Suprapubic skin (tissue), 4 donors: ENCODE measurements at regions not wholly inside any gene's neighbourhood (a gene's known extent, or its start where the extent isn't known, plus 50 kb on each side); places are given as distances from the start of the nearest gene placed in this dataset.

Source experiments
- POLR2A ChIP-seq, 2 donors: fragments of 450-650 bp; IDR thresholded peaks; one replicate each; pipeline ENCODE4 v1.6.1; 2017; ENCODE audit warnings: antibody characterized with exemption in 2 of 2, mild to moderate bottlenecking in 2 of 2, moderate library complexity in 2 of 2
- POLR2AphosphoS5 ChIP-seq, 3 donors: sonication (generic); formaldehyde crosslinking; IDR thresholded peaks; one replicate each; pipeline ENCODE4 v1.6.1; 2017; ENCODE audit warnings: antibody characterized with exemption in 3 of 3
- TF ChIP-seq, protein P1 (sequence below), 2 donors: fragments of 200-600 bp in 1 of 2; fragments of 450-650 bp in 1 of 2; sonication (generic) in 1 of 2; IDR thresholded peaks; one replicate each; pipeline ENCODE4 v1.5.1; 2016 to 2019; ENCODE audit warnings: antibody characterized with exemption in 2 of 2, mild to moderate bottlenecking in 1 of 2, moderate library complexity in 1 of 2

DNA sequence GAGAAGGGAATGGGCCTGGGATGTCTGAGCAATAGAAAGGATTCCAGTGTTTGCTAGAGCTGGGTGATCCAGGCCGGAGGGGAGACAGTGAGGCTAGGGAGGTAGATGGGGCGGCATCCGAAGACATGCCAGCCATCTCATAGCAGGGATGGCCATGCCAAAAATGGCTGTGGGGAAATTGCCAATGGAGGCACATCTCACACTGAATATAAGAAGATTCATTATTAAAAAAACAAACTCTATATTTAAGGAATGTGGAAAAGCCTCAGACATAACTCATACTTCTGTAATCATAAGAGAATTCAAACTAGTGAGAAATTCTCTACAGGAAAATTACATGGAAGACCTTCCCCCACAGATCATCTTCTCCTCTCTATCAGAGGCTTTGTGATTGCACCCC is 289.2 kb downstream of the FGF9 start:
- TF ChIP-seq POLR2A (IDR thresholded peaks at IDR 0.05) (no peak), POLR2AphosphoS5 (IDR thresholded peaks at IDR 0.05) (no peak)
- TF ChIP-seq, protein P1, sequence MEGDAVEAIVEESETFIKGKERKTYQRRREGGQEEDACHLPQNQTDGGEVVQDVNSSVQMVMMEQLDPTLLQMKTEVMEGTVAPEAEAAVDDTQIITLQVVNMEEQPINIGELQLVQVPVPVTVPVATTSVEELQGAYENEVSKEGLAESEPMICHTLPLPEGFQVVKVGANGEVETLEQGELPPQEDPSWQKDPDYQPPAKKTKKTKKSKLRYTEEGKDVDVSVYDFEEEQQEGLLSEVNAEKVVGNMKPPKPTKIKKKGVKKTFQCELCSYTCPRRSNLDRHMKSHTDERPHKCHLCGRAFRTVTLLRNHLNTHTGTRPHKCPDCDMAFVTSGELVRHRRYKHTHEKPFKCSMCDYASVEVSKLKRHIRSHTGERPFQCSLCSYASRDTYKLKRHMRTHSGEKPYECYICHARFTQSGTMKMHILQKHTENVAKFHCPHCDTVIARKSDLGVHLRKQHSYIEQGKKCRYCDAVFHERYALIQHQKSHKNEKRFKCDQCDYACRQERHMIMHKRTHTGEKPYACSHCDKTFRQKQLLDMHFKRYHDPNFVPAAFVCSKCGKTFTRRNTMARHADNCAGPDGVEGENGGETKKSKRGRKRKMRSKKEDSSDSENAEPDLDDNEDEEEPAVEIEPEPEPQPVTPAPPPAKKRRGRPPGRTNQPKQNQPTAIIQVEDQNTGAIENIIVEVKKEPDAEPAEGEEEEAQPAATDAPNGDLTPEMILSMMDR (IDR thresholded peaks at IDR 0.05): no peak
